ENCODE measurements at regions not wholly inside any gene's neighbourhood (a gene's known extent, or its start where the extent isn't known, plus 50 kb on each side); places are given as distances from the start of the nearest gene placed in this dataset.

GRCh38 chr15:24017470-24017869 lies 330.4 kb upstream of the NDN start:
- Histone ChIP-seq H3K4me3 (no peak overlapping the region), H3K4me1 (no peaks in the 10 kb centered on the region), H3K27ac (no peak overlapping the region), H3K36me3 (no peaks in the 10 kb centered on the region), H3K9me3 (no peaks in the 10 kb centered on the region), H3K27me3 (no peaks in the 10 kb centered on the region)
- 64 to 77% methylated on average over 1 of the region's 1 CpG for WGBS, 2 donors (ENCODE audit: low coverage in 1 of 2)
- no peak for ATAC-seq
- TF ChIP-seq EP300 (IDR thresholded peaks at IDR 0.05) (no peak), POLR2A (IDR thresholded peaks at IDR 0.05) (no peak), CTCF (IDR thresholded peaks at IDR 0.05) (no peak), POLR2AphosphoS5 (IDR thresholded peaks at IDR 0.05) (no peak)

GRCh38 chr15:24039683-24040082 lies 352.6 kb upstream of the NDN start:
- 13 to 50% methylated on average over 1 of the region's 1 CpG for WGBS, 2 donors (ENCODE audit: low coverage in 1 of 2)
- H3K27me3 ChIP-seq, result no peaks in the 10 kb centered on the region
- no peaks in the 10 kb centered on the region for H3K36me3 ChIP-seq
- TF ChIP-seq POLR2AphosphoS5 (IDR thresholded peaks at IDR 0.05), result no peak
- no peak for TF ChIP-seq CTCF (IDR thresholded peaks at IDR 0.05)
- no peak for TF ChIP-seq EP300 (IDR thresholded peaks at IDR 0.05)
- TF ChIP-seq POLR2A (IDR thresholded peaks at IDR 0.05), result no peak
- H3K9me3 ChIP-seq, result peaks cover 0 to 16% (median 0%) of the 10 kb centered on the region in 3 donors
- no peak overlapping the region for H3K4me3 ChIP-seq
- H3K4me1 ChIP-seq, result no peaks in the 10 kb centered on the region
- no peak for ATAC-seq
- no peak overlapping the region for H3K27ac ChIP-seq

- no peak overlapping the region for H3K4me3 ChIP-seq
- ATAC-seq, result no peak
- no peaks in the 10 kb centered on the region for H3K9me3 ChIP-seq
- no peaks in the 10 kb centered on the region for H3K4me1 ChIP-seq
- no peaks in the 10 kb centered on the region for H3K36me3 ChIP-seq
- no peaks in the 10 kb centered on the region for H3K27me3 ChIP-seq
- H3K27ac ChIP-seq, result no peak overlapping the region
- TF ChIP-seq EP300 (IDR thresholded peaks at IDR 0.05) (no peak), POLR2A (IDR thresholded peaks at IDR 0.05) (no peak), CTCF (IDR thresholded peaks at IDR 0.05) (no peak), POLR2AphosphoS5 (IDR thresholded peaks at IDR 0.05) (no peak)
- 59 to 74% methylated on average over 3 to 5 of the region's 10 CpGs for WGBS, 2 donors (ENCODE audit: low coverage in 1 of 2)
These were observed 367.6 kb upstream of the NDN start for GRCh38 chr15:24054547-24055245.

- Histone ChIP-seq H3K4me1 (no peaks in the 10 kb centered on the region), H3K9me3 (no peaks in the 10 kb centered on the region), H3K4me3 (no peak overlapping the region), H3K36me3 (no peaks in the 10 kb centered on the region), H3K27ac (no peak overlapping the region), H3K27me3 (no peaks in the 10 kb centered on the region)
- no peak for ATAC-seq
- WGBS, 2 donors (ENCODE audit: low coverage in 1 of 2), result 46 to 57% methylated on average over 5 to 10 of the region's 10 CpGs
- TF ChIP-seq CTCF (IDR thresholded peaks at IDR 0.05) (no peak), POLR2AphosphoS5 (IDR thresholded peaks at IDR 0.05) (no peak), POLR2A (IDR thresholded peaks at IDR 0.05) (no peak), EP300 (IDR thresholded peaks at IDR 0.05) (no peak)
These were observed 380.8 kb upstream of the NDN start for GRCh38 chr15:24067733-24068501.
